GM21528 (cell line): ENCODE measurements at regions not wholly inside any gene's neighbourhood (a gene's known extent, or its start where the extent isn't known, plus 50 kb on each side); places are given as distances from the start of the nearest gene placed in this dataset.

ENCODE experiments used
- ATAC-seq: cut with Tn5 transposase; IDR thresholded peaks from one replicate; pipeline ENCODE4 v1.9.1; 2021; ENCODE audit warnings: mild to moderate bottlenecking, moderate library complexity; ENCODE audit not compliant: unreplicated experiment, low FRiP score

- ATAC-seq = no peak
Measured at GRCh38 chr6:91534614-91535013, 947.7 kb upstream of the MAP3K7 start.

DNA sequence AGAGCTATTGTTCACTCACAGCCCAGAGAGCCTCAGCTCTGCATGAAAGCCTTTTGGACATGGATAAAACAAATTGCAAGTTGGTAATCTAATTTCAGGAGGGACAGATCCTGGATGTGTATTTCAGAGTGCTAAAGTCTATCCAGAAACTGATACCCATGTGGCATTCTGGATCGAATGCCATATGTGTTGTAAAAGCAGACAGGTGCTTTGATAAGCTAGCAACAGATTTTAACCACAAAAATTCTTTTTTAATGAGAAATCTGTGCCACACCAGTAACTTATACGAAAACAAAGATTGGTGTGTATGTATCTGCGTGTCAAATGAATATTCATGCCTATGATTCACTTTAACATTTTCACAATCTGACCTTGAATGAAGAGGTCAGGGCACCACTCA lies 936.6 kb upstream of the MAP3K7 start:
- ATAC-seq = no peak

DNA sequence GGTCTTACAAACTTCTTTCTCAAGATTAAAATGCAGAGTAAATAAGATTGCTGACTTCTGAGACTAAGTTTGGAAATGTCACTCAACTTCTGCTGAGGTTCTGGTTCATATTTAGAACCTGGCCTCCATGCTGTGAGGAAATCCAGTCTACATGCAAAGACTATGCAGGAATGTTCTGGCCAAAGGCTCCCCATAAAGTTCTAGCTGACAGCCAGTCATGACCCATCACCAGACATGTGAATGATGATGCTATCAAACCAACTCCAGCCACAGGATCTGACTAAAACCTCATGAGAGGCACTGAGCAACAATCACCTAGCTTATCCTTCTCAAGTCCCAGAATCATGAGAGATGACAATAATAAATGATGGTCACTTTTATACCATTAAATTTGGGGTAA lies 935.1 kb upstream of the MAP3K7 start:
- no peak for ATAC-seq

DNA sequence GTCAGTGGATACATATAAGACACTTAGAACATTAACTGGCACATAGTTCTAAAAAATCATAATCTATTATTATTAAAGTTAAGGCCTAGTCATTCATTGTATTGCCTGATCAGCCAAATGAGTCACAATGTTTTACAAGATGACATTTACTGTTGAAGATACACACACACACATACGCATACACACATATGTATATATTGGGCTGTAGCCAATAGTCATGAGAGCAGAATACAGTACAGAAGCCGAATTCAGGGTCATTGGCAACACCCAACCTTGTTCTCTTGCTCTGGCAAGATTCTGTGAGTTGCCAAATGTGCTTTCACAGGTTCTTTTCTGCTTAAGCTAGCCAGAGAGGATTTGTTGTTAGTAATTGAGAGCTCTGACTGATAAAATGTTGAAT lies 922.8 kb upstream of the MAP3K7 start:
- no peak for ATAC-seq

- ATAC-seq = no peak
Measured at GRCh38 chr6:91509039-91509438, 922.2 kb upstream of the MAP3K7 start.

DNA sequence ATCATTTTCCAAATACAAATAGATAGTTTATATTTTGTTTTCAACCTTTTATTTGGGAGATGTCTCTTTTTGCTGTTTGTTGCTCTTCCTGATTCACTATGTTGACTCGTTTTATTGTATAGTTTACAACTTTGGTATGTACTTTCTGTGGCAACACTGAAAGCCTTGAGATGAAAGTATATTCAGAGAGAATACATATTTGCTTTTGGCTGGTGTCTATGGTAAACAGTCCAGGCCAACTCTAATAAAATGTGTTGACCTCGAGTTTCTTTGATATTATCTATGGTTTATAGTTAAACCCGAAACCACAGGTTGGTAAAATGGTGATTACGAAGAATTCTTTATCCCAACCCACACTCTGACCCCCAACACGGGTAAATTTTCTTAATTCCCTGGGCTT lies 919.6 kb upstream of the MAP3K7 start:
- no peak for ATAC-seq

- ATAC-seq = no peak
Measured at GRCh38 chr6:91505199-91505598, 918.3 kb upstream of the MAP3K7 start.

DNA sequence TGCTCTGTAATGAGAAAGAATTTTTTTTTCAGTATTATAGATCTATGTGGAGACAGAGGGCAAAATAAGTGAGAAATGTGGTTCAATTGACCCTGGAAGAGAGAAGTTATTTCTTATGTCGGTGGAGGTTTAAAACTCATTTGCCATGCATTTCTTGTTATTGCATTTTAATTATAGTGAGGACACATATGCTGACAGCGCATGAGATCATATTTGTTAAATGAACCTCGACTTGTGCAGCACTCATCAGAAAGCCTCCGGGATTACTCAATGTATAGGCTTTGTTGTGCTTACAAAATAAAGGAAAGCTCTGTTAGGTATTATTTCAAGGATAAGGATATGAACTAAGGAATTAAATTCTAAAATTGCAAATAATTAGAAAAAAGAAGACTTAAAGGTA lies 915.1 kb upstream of the MAP3K7 start:
- no peak for ATAC-seq

DNA sequence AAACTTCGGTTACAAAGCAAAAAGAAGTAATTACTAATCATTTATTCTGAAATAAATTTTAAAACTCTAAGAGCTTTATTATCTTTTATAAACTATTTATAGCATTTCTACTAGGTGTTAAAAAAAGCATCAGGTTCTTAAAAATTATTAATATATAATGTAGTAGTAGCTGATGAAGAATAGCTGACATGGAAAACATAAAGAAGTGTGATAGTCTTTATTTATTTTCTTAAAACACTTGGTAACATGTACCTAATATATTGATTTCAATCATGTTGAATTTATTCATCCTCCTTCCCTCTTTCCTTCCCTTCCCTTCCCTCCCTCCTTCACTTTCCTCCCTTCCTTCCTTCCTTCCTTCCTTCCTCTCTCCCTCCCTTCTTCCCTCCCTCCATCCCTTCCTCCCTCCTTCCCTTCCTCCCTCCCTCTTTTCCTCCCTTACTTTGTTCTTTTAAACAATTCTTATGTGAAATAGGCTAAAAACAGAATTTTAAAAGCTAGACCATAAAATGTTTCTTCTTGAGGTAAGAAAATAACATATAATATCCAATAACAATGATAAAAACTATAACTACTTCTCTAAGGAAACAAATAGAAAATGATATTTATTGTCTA lies 913.9 kb upstream of the MAP3K7 start:
- no peak for ATAC-seq

- ATAC-seq = no peak
Measured at GRCh38 chr6:91498576-91498975, 911.7 kb upstream of the MAP3K7 start.

- ATAC-seq = no peak
Measured at GRCh38 chr6:91497770-91498169, 910.9 kb upstream of the MAP3K7 start.

GRCh38 chr6:91490671-91491301 lies 903.9 kb upstream of the MAP3K7 start:
- no peak for ATAC-seq

- ATAC-seq = no peak
Measured at GRCh38 chr6:91487696-91488392, 901.0 kb upstream of the MAP3K7 start.

GRCh38 chr6:91486200-91486599 lies 899.3 kb upstream of the MAP3K7 start:
- no peak for ATAC-seq

DNA sequence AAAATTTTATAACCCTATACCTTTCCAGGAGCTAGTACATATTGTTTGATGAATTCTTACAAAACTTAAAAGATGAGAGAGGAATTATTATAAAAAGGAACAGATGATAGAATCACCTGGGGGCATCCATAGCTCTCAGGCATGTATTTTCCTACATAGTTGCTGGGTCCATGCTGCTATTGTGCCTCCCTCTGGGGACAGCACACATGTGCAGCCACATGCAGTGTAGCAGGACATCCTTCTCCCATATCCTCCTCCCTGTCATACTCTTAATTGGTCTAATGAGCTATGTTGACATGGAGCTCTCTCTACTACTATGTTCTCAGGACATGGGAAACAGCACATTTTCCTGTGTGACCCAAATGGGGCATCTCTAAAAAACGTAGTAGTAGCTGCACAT lies 898.2 kb upstream of the MAP3K7 start:
- ATAC-seq = peak; percentile 41

DNA sequence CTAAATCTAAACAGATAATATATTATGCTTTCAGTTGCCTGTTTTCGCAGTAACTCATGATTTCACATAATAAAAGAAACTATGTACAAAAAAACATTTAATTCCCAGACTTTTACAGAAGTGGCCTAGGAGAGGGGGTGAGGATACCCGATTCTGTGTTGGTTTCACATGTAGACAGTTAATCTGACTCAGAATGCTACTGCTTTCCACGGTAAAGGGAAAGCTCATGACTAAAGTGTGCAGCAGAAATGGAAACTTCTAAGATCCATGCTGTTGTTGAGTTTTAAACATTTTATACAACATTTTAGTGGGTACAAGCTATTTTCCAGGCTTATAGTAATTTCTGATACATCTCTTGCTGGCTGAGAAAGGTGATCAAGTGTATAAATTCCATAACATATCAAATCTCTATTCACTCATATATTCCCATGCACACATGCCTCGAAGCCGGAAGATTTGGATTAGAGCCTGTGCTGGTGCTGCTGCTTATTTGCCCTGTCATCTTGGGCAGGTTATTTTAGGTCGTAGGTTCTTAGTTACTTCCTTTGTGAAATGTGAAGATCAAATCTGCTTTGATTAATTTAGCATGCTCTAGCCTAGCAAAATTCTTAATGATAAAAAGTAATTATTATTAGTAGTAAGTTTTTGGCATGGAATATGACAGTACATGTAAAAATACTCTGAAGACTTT lies 896.7 kb upstream of the MAP3K7 start:
- no peak for ATAC-seq

DNA sequence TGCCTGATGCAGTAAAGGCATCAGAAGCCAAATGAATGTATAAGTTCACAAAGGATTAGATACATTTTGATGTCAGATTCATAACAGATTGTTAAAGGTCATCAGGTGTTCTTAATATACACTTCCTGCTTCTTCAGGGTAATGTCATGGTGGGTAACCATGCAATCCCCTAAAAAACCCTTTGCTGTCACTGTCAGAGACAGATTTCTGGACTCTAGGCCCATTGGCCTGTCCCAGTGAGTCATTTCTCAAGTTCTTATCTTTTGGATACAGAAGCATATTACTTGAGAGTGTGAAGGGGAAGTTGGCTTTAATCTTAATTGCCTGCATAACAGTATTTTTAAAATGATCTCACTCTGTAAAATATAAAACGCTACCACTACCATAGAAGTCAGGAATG lies 895.6 kb upstream of the MAP3K7 start:
- ATAC-seq = peak; percentile 69

GRCh38 chr6:91480402-91480801 lies 893.5 kb upstream of the MAP3K7 start:
- no peak for ATAC-seq

- ATAC-seq = no peak
Measured at GRCh38 chr6:91477688-91478087, 890.8 kb upstream of the MAP3K7 start.

GRCh38 chr6:91476000-91476399 lies 889.1 kb upstream of the MAP3K7 start:
- peak; percentile 78 for ATAC-seq

DNA sequence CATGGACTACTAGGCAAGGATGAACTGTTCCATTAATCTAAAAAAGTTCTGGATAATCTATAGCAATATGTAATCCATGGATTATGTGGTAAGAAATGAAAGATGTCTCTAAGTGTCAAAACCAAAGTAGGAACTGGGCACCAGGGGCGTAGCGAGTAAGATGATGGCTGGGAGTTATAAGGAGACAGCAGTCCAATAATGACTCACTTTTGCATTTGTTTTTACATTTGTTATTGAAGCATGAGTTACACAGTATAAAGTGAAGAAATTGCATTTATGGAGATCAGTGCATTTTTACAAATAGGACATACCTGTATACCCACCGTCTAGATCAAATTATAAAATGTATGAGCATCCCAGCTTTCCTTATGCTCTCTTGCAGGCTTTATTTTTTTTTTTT lies 878.5 kb upstream of the MAP3K7 start:
- no peak for ATAC-seq
